Bronchial epithelial cell (primary cell): ENCODE measurements at regions not wholly inside any gene's neighbourhood (a gene's known extent, or its start where the extent isn't known, plus 50 kb on each side); places are given as distances from the start of the nearest gene placed in this dataset.

Source experiments
- DNase-seq: peaks from one replicate; pipeline ENCODE4 v3.0.0-alpha.2; 2010; ENCODE audit warnings: low read depth
- FAIRE-seq: peaks from 2 replicates; lab custom pipeline; 2011; peaks lifted over from hg19 to GRCh38; lab: Jason Lieb, UNC
- H3K27me3 ChIP-seq: 2 replicates; pipeline ENCODE4 v1.5.1; 2011; ENCODE audit warnings: low read length; ENCODE audit not compliant: control insufficient read depth, insufficient read depth
- H3K36me3 ChIP-seq: 2 replicates; pipeline ENCODE4 v1.5.1; 2011; ENCODE audit warnings: low read length; ENCODE audit not compliant: control insufficient read depth, insufficient read depth
- H3K4me3 ChIP-seq: 2 replicates; pipeline ENCODE4 v1.5.1; 2011; ENCODE audit warnings: mild to moderate bottlenecking, low read depth, low read length, control low read depth
- CTCF ChIP-seq: IDR thresholded peaks from 2 replicates; pipeline ENCODE4 v1.5.1; 2011; ENCODE audit warnings: mild to moderate bottlenecking, moderate library complexity, low read length, control low read depth, inconsistent platforms; ENCODE audit not compliant: insufficient read depth, severe bottlenecking

DNA sequence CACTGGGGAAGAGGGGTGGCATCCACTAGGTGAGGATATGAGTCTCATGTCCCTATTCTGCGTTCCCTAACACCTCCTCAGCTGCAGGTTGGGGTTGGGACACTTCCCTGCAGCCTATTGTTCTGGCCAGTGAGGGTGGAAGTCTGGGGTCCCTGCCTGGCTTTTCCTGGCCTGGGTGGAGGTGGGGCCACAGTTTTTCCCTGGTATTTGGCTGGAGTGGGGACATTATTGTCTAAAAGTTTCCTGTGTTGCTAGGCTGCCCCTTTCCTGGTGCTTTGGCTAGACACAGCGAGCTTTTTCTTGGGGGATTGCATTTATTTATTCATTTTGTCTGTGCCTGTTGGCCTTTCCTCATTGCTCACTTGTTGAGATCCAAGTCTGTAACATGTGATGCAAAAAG lies 559.5 kb upstream of the IGFBP3 start:
- Histone ChIP-seq H3K27me3 (no peaks in the 10 kb centered on the region), H3K36me3 (no peaks in the 10 kb centered on the region), H3K4me3 (no peak overlapping the region)
- no peak for DNase-seq
- no peak for TF ChIP-seq CTCF
- FAIRE-seq, result no peak

DNA sequence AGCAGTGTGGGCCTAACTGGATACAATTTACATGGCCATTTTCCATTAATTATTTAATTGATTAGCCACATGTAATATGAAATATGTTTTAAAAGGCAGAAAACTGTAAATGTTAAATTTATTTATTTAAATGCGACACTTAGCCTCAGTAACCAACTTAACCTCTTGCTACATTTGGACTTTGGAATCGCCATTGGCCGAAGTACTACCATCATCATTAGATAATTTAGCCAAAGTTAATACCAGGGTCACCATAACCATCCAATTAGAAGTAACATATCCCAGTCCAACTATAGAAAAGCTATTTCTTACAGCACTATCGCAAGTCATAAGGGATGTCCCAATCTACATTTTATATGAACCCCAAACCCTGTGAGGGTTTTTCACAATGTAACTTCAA lies 558.6 kb upstream of the IGFBP3 start:
- Histone ChIP-seq H3K36me3 (no peaks in the 10 kb centered on the region), H3K27me3 (no peaks in the 10 kb centered on the region), H3K4me3 (no peak overlapping the region)
- FAIRE-seq (no peak), DNase-seq (no peak)
- TF ChIP-seq CTCF, result no peak

- Histone ChIP-seq H3K36me3 (no peaks in the 10 kb centered on the region), H3K27me3 (no peaks in the 10 kb centered on the region), H3K4me3 (no peak overlapping the region)
- no peak for TF ChIP-seq CTCF
- no peak for FAIRE-seq
- no peak for DNase-seq
These were observed 557.0 kb upstream of the IGFBP3 start for GRCh38 chr7:46478046-46478445.

GRCh38 chr7:46468753-46469356 lies 547.8 kb upstream of the IGFBP3 start:
- Histone ChIP-seq H3K4me3 (no peak overlapping the region), H3K27me3 (no peaks in the 10 kb centered on the region), H3K36me3 (no peaks in the 10 kb centered on the region)
- DNase-seq (no peak), FAIRE-seq (peak; percentile 89)
- TF ChIP-seq CTCF, result no peak

- no peak for FAIRE-seq
- DNase-seq, result no peak
- no peak overlapping the region for H3K4me3 ChIP-seq
- H3K36me3 ChIP-seq, result no peaks in the 10 kb centered on the region
- no peaks in the 10 kb centered on the region for H3K27me3 ChIP-seq
- TF ChIP-seq CTCF, result no peak
These were observed 542.1 kb upstream of the IGFBP3 start for GRCh38 chr7:46463170-46463569.

DNA sequence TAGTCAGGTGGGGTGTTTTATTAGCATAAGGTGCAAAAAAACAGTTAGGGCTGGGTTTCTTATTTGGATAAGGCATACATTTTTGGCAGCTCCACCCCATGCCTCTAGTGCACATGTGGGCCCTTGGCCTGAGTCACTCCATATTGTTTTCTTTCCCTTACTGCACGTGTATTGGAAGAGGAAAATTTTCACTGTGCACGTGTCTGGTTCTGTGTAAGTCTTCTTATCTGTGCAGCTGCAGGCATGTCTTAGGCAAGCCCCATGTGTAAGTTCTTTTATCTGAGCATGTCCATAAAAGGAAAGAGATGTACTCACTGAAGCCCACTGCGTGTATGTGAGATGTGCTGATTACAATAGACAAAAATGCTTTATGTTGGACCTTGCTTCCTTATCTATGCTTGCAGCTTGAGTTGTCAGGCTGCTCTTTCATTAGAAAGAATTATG lies 540.3 kb upstream of the IGFBP3 start:
- Histone ChIP-seq H3K36me3 (no peaks in the 10 kb centered on the region), H3K4me3 (no peak overlapping the region), H3K27me3 (no peaks in the 10 kb centered on the region)
- TF ChIP-seq CTCF, result no peak
- no peak for DNase-seq
- FAIRE-seq, result peak; percentile 80
